ENCODE measurements at regions not wholly inside any gene's neighbourhood (a gene's known extent, or its start where the extent isn't known, plus 50 kb on each side); places are given as distances from the start of the nearest gene placed in this dataset.

GRCh38 chr6:84504025-84504424 lies 260.4 kb downstream of the TBX18 start:
- Histone ChIP-seq H3K4me3 (ENCODE audit: insufficient read depth, low read length) (no peak overlapping the region), H3K4me1 (ENCODE audit: insufficient read depth, low read length) (peaks cover 9% of the 10 kb centered on the region), H3K27ac (ENCODE audit: low read depth, low read length) (no peak overlapping the region), H3K27me3 (ENCODE audit: insufficient read depth, low read length) (peaks cover 4% of the 10 kb centered on the region), H4K20me1 (ENCODE audit: insufficient read depth, low read length) (no peaks in the 10 kb centered on the region), H3K9me3 (ENCODE audit: low read depth, low read length) (no peaks in the 10 kb centered on the region), H3K36me3 (ENCODE audit: insufficient read depth, low read length) (no peaks in the 10 kb centered on the region), H2AFZ (ENCODE audit: low read length) (no peak overlapping the region), H3K79me2 (ENCODE audit: insufficient read depth, low read length) (no peaks in the 10 kb centered on the region), H3K4me2 (ENCODE audit: insufficient read depth, low read length) (no peak overlapping the region)
- no peak for TF ChIP-seq CTCF (IDR thresholded peaks at IDR 0.05; ENCODE audit: extremely low read depth, low read depth, low read length)
- DNase-seq (ENCODE audit: insufficient read length, low spot score, missing footprints) = no peak

GRCh38 chr6:84501315-84501714 lies 263.1 kb downstream of the TBX18 start:
- no peak for TF ChIP-seq CTCF (IDR thresholded peaks at IDR 0.05; ENCODE audit: extremely low read depth, low read depth, low read length)
- no peaks in the 10 kb centered on the region for H3K36me3 ChIP-seq (ENCODE audit: insufficient read depth, low read length)
- H3K27ac ChIP-seq (ENCODE audit: low read depth, low read length) = no peak overlapping the region
- H3K4me1 ChIP-seq (ENCODE audit: insufficient read depth, low read length) = no peaks in the 10 kb centered on the region
- H3K4me3 ChIP-seq (ENCODE audit: insufficient read depth, low read length) = no peak overlapping the region
- H3K4me2 ChIP-seq (ENCODE audit: insufficient read depth, low read length) = no peak overlapping the region
- H4K20me1 ChIP-seq (ENCODE audit: insufficient read depth, low read length) = no peaks in the 10 kb centered on the region
- H3K9me3 ChIP-seq (ENCODE audit: low read depth, low read length) = no peaks in the 10 kb centered on the region
- no peak overlapping the region for H2AFZ ChIP-seq (ENCODE audit: low read length)
- H3K79me2 ChIP-seq (ENCODE audit: insufficient read depth, low read length) = no peaks in the 10 kb centered on the region
- no peak for DNase-seq (ENCODE audit: insufficient read length, low spot score, missing footprints)
- peaks cover 4% of the 10 kb centered on the region for H3K27me3 ChIP-seq (ENCODE audit: insufficient read depth, low read length)

- Histone ChIP-seq H3K4me1 (ENCODE audit: insufficient read depth, low read length) (no peaks in the 10 kb centered on the region), H3K79me2 (ENCODE audit: insufficient read depth, low read length) (no peaks in the 10 kb centered on the region), H3K27ac (ENCODE audit: low read depth, low read length) (no peak overlapping the region), H3K4me2 (ENCODE audit: insufficient read depth, low read length) (no peak overlapping the region), H3K4me3 (ENCODE audit: insufficient read depth, low read length) (no peak overlapping the region), H2AFZ (ENCODE audit: low read length) (no peak overlapping the region), H3K36me3 (ENCODE audit: insufficient read depth, low read length) (no peaks in the 10 kb centered on the region), H3K9me3 (ENCODE audit: low read depth, low read length) (no peaks in the 10 kb centered on the region), H3K27me3 (ENCODE audit: insufficient read depth, low read length) (peaks cover 4% of the 10 kb centered on the region), H4K20me1 (ENCODE audit: insufficient read depth, low read length) (no peaks in the 10 kb centered on the region)
- no peak for DNase-seq (ENCODE audit: insufficient read length, low spot score, missing footprints)
- no peak for TF ChIP-seq CTCF (IDR thresholded peaks at IDR 0.05; ENCODE audit: extremely low read depth, low read depth, low read length)
Observed at GRCh38 chr6:84500726-84501125, 263.7 kb downstream of the TBX18 start.

- no peak overlapping the region for H3K27ac ChIP-seq (ENCODE audit: low read depth, low read length)
- H3K4me2 ChIP-seq (ENCODE audit: insufficient read depth, low read length) = no peak overlapping the region
- H3K9me3 ChIP-seq (ENCODE audit: low read depth, low read length) = no peaks in the 10 kb centered on the region
- no peaks in the 10 kb centered on the region for H3K36me3 ChIP-seq (ENCODE audit: insufficient read depth, low read length)
- no peak for TF ChIP-seq CTCF (IDR thresholded peaks at IDR 0.05; ENCODE audit: extremely low read depth, low read depth, low read length)
- H3K4me1 ChIP-seq (ENCODE audit: insufficient read depth, low read length) = no peaks in the 10 kb centered on the region
- H3K79me2 ChIP-seq (ENCODE audit: insufficient read depth, low read length) = no peaks in the 10 kb centered on the region
- H3K27me3 ChIP-seq (ENCODE audit: insufficient read depth, low read length) = peaks cover 4% of the 10 kb centered on the region
- no peaks in the 10 kb centered on the region for H4K20me1 ChIP-seq (ENCODE audit: insufficient read depth, low read length)
- no peak overlapping the region for H3K4me3 ChIP-seq (ENCODE audit: insufficient read depth, low read length)
- H2AFZ ChIP-seq (ENCODE audit: low read length) = no peak overlapping the region
- DNase-seq (ENCODE audit: insufficient read length, low spot score, missing footprints) = no peak
Observed at GRCh38 chr6:84498905-84499304, 265.5 kb downstream of the TBX18 start.
